HG03280 (cell line): ENCODE measurements at regions not wholly inside any gene's neighbourhood (a gene's known extent, or its start where the extent isn't known, plus 50 kb on each side); places are given as distances from the start of the nearest gene placed in this dataset.

Experiments
- ATAC-seq: cut with Tn5 transposase; IDR thresholded peaks from one replicate; pipeline ENCODE4 v1.9.1; 2021; ENCODE audit warnings: mild to moderate bottlenecking, moderate library complexity; ENCODE audit not compliant: unreplicated experiment

- ATAC-seq: no peak
Observed at GRCh38 chr17:79379700-79380445, 231.0 kb downstream of the RBFOX3 start.

- no peak for ATAC-seq
Observed at GRCh38 chr17:79377230-79377786, 233.5 kb downstream of the RBFOX3 start.

GRCh38 chr17:79374807-79375206, 236.0 kb downstream of the RBFOX3 start:
- ATAC-seq: no peak

- ATAC-seq: no peak
Observed at GRCh38 chr17:79374087-79374689, 236.7 kb downstream of the RBFOX3 start.

- no peak for ATAC-seq
Observed at GRCh38 chr17:79372470-79373238, 238.2 kb downstream of the RBFOX3 start.

- no peak for ATAC-seq
Observed at GRCh38 chr17:79371984-79372383, 238.9 kb downstream of the RBFOX3 start.

- ATAC-seq: no peak
Observed at GRCh38 chr17:79370594-79370993, 240.3 kb downstream of the RBFOX3 start.

- no peak for ATAC-seq
Observed at GRCh38 chr17:79370126-79370525, 240.7 kb downstream of the RBFOX3 start.

- ATAC-seq: no peak
Observed at GRCh38 chr17:79369532-79369931, 241.3 kb downstream of the RBFOX3 start.

GRCh38 chr17:79369001-79369400, 241.8 kb downstream of the RBFOX3 start:
- ATAC-seq: no peak

GRCh38 chr17:79368521-79368920, 242.3 kb downstream of the RBFOX3 start:
- ATAC-seq: no peak

GRCh38 chr17:79366988-79367571, 243.8 kb downstream of the RBFOX3 start:
- ATAC-seq: no peak

GRCh38 chr17:79365836-79366770, 244.7 kb downstream of the RBFOX3 start:
- ATAC-seq: no peak

- no peak for ATAC-seq
Observed at GRCh38 chr17:79365351-79365750, 245.5 kb downstream of the RBFOX3 start.

GRCh38 chr17:79364315-79365094, 246.3 kb downstream of the RBFOX3 start:
- no peak for ATAC-seq

GRCh38 chr17:79363552-79364275, 247.1 kb downstream of the RBFOX3 start:
- no peak for ATAC-seq

- no peak for ATAC-seq
Observed at GRCh38 chr17:79362772-79363305, 248.0 kb downstream of the RBFOX3 start.
